DMS53 treated with DMSO at 0.1 percent for 48 hours (cell line): ENCODE measurements at regions not wholly inside any gene's neighbourhood (a gene's known extent, or its start where the extent isn't known, plus 50 kb on each side); places are given as distances from the start of the nearest gene placed in this dataset.
"Not testable (repeated sequence)": the region's sequence is repeated elsewhere in the genome, so short reads cannot be mapped to it uniquely, and the experiment has no call there.

Experiments
- DNase-seq: peaks from one replicate; lab custom pipeline; 2025; ENCODE audit not compliant: unreplicated experiment; lab: John Stamatoyannopoulos, UW

- DNase-seq = not testable (repeated sequence)
Measured at GRCh38 chr12:20009965-20010364, 358.4 kb upstream of the PDE3A start.

- DNase-seq = peak; percentile 38
Measured at GRCh38 chr12:20011200-20011599, 357.1 kb upstream of the PDE3A start.

- DNase-seq = peak; percentile 56
Measured at GRCh38 chr12:20017802-20018201, 350.5 kb upstream of the PDE3A start.

GRCh38 chr12:20018406-20018805 lies 349.9 kb upstream of the PDE3A start:
- peak; percentile 98 for DNase-seq

- no peak for DNase-seq
Measured at GRCh38 chr12:20024194-20024593, 344.1 kb upstream of the PDE3A start.

- no peak for DNase-seq
Measured at GRCh38 chr12:20028033-20028432, 340.3 kb upstream of the PDE3A start.

- no peak for DNase-seq
Measured at GRCh38 chr12:20030826-20031225, 337.5 kb upstream of the PDE3A start.

GRCh38 chr12:20039562-20039961 lies 328.8 kb upstream of the PDE3A start:
- DNase-seq = no peak

GRCh38 chr12:20040184-20040583 lies 328.2 kb upstream of the PDE3A start:
- DNase-seq = no peak

- no peak for DNase-seq
Measured at GRCh38 chr12:20040831-20041230, 327.5 kb upstream of the PDE3A start.

GRCh38 chr12:20044351-20044750 lies 324.0 kb upstream of the PDE3A start:
- no peak for DNase-seq

GRCh38 chr12:20044846-20045245 lies 323.5 kb upstream of the PDE3A start:
- DNase-seq = no peak

- no peak for DNase-seq
Measured at GRCh38 chr12:20047901-20048300, 320.4 kb upstream of the PDE3A start.

- no peak for DNase-seq
Measured at GRCh38 chr12:20050221-20050620, 318.1 kb upstream of the PDE3A start.

GRCh38 chr12:20053782-20054181 lies 314.6 kb upstream of the PDE3A start:
- DNase-seq = no peak

- DNase-seq = no peak
Measured at GRCh38 chr12:20055856-20056255, 312.5 kb upstream of the PDE3A start.

- DNase-seq = no peak
Measured at GRCh38 chr12:20057398-20057797, 310.9 kb upstream of the PDE3A start.

- DNase-seq = no peak
Measured at GRCh38 chr12:20063116-20063515, 305.2 kb upstream of the PDE3A start.

GRCh38 chr12:20077618-20078017 lies 290.7 kb upstream of the PDE3A start:
- no peak for DNase-seq

- no peak for DNase-seq
Measured at GRCh38 chr12:20089077-20089476, 279.3 kb upstream of the PDE3A start.

- DNase-seq = not testable (repeated sequence)
Measured at GRCh38 chr12:20093190-20093810, 275.0 kb upstream of the PDE3A start.

GRCh38 chr12:20096430-20096829 lies 271.9 kb upstream of the PDE3A start:
- DNase-seq = no peak

GRCh38 chr12:20097626-20098025 lies 270.7 kb upstream of the PDE3A start:
- DNase-seq = no peak
